ENCODE measurements at regions not wholly inside any gene's neighbourhood (a gene's known extent, or its start where the extent isn't known, plus 50 kb on each side); places are given as distances from the start of the nearest gene placed in this dataset.

DNA sequence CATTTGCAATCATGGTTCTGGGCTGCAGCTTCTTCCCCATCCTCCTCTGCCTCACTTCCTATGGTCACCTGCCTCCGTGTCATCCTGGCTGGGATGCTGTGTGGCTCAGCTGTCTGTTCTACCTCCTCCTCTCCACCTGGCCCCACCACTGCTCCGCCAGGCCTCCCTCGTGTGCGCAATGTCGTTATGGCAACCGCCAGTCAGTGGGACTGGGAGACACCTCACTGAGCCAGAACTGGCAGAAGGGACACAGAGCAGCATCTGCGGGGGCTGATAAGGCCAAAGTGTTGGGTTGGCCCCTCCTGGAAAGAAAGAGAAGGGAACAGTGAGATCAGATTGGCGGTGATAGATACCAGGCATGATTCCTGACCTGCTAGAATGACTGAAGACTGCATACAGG is 527.5 kb downstream of the INHBA start:
- 91 to 97% methylated on average over 8 of the region's 8 CpGs for WGBS, 2 donors
- Histone ChIP-seq H3K9me3 (ENCODE audit: control insufficient read depth in 4 of 4, insufficient read depth in 3 of 4, low read length in 3 of 4) (no peaks in the 10 kb centered on the region), H3K27me3 (ENCODE audit: control insufficient read depth in 3 of 3, insufficient read depth in 3 of 3, low read length in 2 of 3) (no peaks in the 10 kb centered on the region), H3K27ac (ENCODE audit: low read depth in 1 of 2, low read length in 1 of 2) (no peak overlapping the region), H3K4me3 (no peak overlapping the region), H3K9ac (ENCODE audit: insufficient read depth in 1 of 2, low read length in 2 of 2) (no peak overlapping the region), H3K36me3 (ENCODE audit: control insufficient read depth in 4 of 4, insufficient read depth in 4 of 4, low read length in 4 of 4) (no peaks in the 10 kb centered on the region), H3K4me1 (ENCODE audit: control insufficient read depth in 5 of 5, insufficient read depth in 5 of 5, low read length in 5 of 5) (no peaks in the 10 kb centered on the region)
- no peak for DNase-seq
- ATAC-seq (ENCODE audit: insufficient read depth, low FRiP score), result no peak
- TF ChIP-seq, protein P1, sequence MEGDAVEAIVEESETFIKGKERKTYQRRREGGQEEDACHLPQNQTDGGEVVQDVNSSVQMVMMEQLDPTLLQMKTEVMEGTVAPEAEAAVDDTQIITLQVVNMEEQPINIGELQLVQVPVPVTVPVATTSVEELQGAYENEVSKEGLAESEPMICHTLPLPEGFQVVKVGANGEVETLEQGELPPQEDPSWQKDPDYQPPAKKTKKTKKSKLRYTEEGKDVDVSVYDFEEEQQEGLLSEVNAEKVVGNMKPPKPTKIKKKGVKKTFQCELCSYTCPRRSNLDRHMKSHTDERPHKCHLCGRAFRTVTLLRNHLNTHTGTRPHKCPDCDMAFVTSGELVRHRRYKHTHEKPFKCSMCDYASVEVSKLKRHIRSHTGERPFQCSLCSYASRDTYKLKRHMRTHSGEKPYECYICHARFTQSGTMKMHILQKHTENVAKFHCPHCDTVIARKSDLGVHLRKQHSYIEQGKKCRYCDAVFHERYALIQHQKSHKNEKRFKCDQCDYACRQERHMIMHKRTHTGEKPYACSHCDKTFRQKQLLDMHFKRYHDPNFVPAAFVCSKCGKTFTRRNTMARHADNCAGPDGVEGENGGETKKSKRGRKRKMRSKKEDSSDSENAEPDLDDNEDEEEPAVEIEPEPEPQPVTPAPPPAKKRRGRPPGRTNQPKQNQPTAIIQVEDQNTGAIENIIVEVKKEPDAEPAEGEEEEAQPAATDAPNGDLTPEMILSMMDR (IDR thresholded peaks at IDR 0.05; ENCODE audit: control extremely low read depth, extremely low read depth), result no peak

DNA sequence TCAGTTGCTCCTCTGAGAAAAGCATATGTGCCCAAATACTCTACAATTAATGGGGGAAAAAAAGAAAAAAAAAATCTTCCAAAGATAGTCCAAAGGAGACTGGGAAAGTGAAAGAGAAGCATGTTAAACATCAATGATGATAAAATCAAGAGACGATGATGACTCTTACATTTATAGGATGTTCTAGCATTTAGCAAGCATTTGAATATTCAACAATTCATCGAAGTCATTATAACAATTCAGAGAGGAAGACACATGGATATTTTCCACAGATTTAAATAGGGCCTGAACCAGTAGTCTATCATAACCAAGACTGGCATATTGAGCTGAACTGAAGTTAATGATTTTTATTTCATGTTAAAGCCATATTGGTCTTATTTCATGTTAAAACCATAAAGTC is 528.4 kb downstream of the INHBA start:
- 92 to 93% methylated on average over 2 of the region's 2 CpGs for WGBS, 2 donors
- ATAC-seq (ENCODE audit: insufficient read depth, low FRiP score) (no peak), DNase-seq (no peak)
- Histone ChIP-seq H3K27me3 (ENCODE audit: control insufficient read depth in 3 of 3, insufficient read depth in 3 of 3, low read length in 2 of 3) (no peaks in the 10 kb centered on the region), H3K27ac (ENCODE audit: low read depth in 1 of 2, low read length in 1 of 2) (no peak overlapping the region), H3K4me3 (no peak overlapping the region), H3K36me3 (ENCODE audit: control insufficient read depth in 4 of 4, insufficient read depth in 4 of 4, low read length in 4 of 4) (no peaks in the 10 kb centered on the region), H3K4me1 (ENCODE audit: control insufficient read depth in 5 of 5, insufficient read depth in 5 of 5, low read length in 5 of 5) (no peaks in the 10 kb centered on the region), H3K9ac (ENCODE audit: insufficient read depth in 1 of 2, low read length in 2 of 2) (no peak overlapping the region), H3K9me3 (ENCODE audit: control insufficient read depth in 4 of 4, insufficient read depth in 3 of 4, low read length in 3 of 4) (peaks cover 0 to under 1% (median 0%) of the 10 kb centered on the region in 4 donors)
- TF ChIP-seq, protein P1 (IDR thresholded peaks at IDR 0.05; ENCODE audit: control extremely low read depth, extremely low read depth), result no peak

- Histone ChIP-seq H3K4me3 (no peak overlapping the region), H3K36me3 (ENCODE audit: control insufficient read depth in 4 of 4, insufficient read depth in 4 of 4, low read length in 4 of 4) (no peaks in the 10 kb centered on the region), H3K27ac (ENCODE audit: low read depth in 1 of 2, low read length in 1 of 2) (no peak overlapping the region), H3K9ac (ENCODE audit: insufficient read depth in 1 of 2, low read length in 2 of 2) (no peak overlapping the region), H3K4me1 (ENCODE audit: control insufficient read depth in 5 of 5, insufficient read depth in 5 of 5, low read length in 5 of 5) (no peaks in the 10 kb centered on the region), H3K9me3 (ENCODE audit: control insufficient read depth in 4 of 4, insufficient read depth in 3 of 4, low read length in 3 of 4) (peaks cover 0 to 3% (median 0%) of the 10 kb centered on the region in 4 donors), H3K27me3 (ENCODE audit: control insufficient read depth in 3 of 3, insufficient read depth in 3 of 3, low read length in 2 of 3) (no peaks in the 10 kb centered on the region)
- TF ChIP-seq, protein P1 (IDR thresholded peaks at IDR 0.05; ENCODE audit: control extremely low read depth, extremely low read depth), result no peak
- ATAC-seq (ENCODE audit: insufficient read depth, low FRiP score) (no peak), DNase-seq (no peak)
- WGBS, 2 donors, result 67 to 87% methylated on average over 2 of the region's 2 CpGs
Observed at GRCh38 chr7:41170466-41170865, 532.4 kb downstream of the INHBA start.

GRCh38 chr7:41169317-41169716 is 533.6 kb downstream of the INHBA start:
- TF ChIP-seq, protein P1 (IDR thresholded peaks at IDR 0.05; ENCODE audit: control extremely low read depth, extremely low read depth), result no peak
- DNase-seq, result no peak
- no peaks in the 10 kb centered on the region for H3K27me3 ChIP-seq (ENCODE audit: control insufficient read depth in 3 of 3, insufficient read depth in 3 of 3, low read length in 2 of 3)
- no peak overlapping the region for H3K27ac ChIP-seq (ENCODE audit: low read depth in 1 of 2, low read length in 1 of 2)
- 83 to 85% methylated on average over 6 of the region's 6 CpGs for WGBS, 2 donors
- no peak for ATAC-seq (ENCODE audit: insufficient read depth, low FRiP score)
- H3K9ac ChIP-seq (ENCODE audit: insufficient read depth in 1 of 2, low read length in 2 of 2), result no peak overlapping the region
- H3K9me3 ChIP-seq (ENCODE audit: control insufficient read depth in 4 of 4, insufficient read depth in 3 of 4, low read length in 3 of 4), result peaks cover 0 to 3% (median 0%) of the 10 kb centered on the region in 4 donors
- no peaks in the 10 kb centered on the region for H3K36me3 ChIP-seq (ENCODE audit: control insufficient read depth in 4 of 4, insufficient read depth in 4 of 4, low read length in 4 of 4)
- no peaks in the 10 kb centered on the region for H3K4me1 ChIP-seq (ENCODE audit: control insufficient read depth in 5 of 5, insufficient read depth in 5 of 5, low read length in 5 of 5)
- no peak overlapping the region for H3K4me3 ChIP-seq
